ENCODE measurements at regions not wholly inside any gene's neighbourhood (a gene's known extent, or its start where the extent isn't known, plus 50 kb on each side); places are given as distances from the start of the nearest gene placed in this dataset.

GRCh38 chr15:47616876-47617275, 100.4 kb upstream of the SEMA6D start:
- Histone ChIP-seq H3K9me3 (ENCODE audit: control insufficient read depth, insufficient read depth, low read depth, low read length) (no peaks in the 10 kb centered on the region), H3K9ac (ENCODE audit: low read length) (no peak overlapping the region), H3K4me3 (ENCODE audit: low read depth, low read length) (no peak overlapping the region), H3K36me3 (ENCODE audit: control insufficient read depth, insufficient read depth, low read length) (no peaks in the 10 kb centered on the region), H3K4me1 (ENCODE audit: control insufficient read depth, insufficient read depth, low read length) (0 out of 2 replicates have a peak, but pooled peaks cover 3% of the 10 kb centered on the region), H3K27me3 (ENCODE audit: control insufficient read depth, insufficient read depth, low read length) (no peaks in the 10 kb centered on the region), H3K27ac (ENCODE audit: low read depth, low read length) (no peak overlapping the region)

GRCh38 chr15:47618241-47618640, 99.1 kb upstream of the SEMA6D start:
- Histone ChIP-seq H3K4me3 (ENCODE audit: low read depth, low read length) (no peak overlapping the region), H3K4me1 (ENCODE audit: control insufficient read depth, insufficient read depth, low read length) (0 out of 2 replicates have a peak, but pooled peaks cover 3% of the 10 kb centered on the region), H3K27ac (ENCODE audit: low read depth, low read length) (no peak overlapping the region), H3K36me3 (ENCODE audit: control insufficient read depth, insufficient read depth, low read length) (no peaks in the 10 kb centered on the region), H3K9ac (ENCODE audit: low read length) (no peak overlapping the region), H3K9me3 (ENCODE audit: control insufficient read depth, insufficient read depth, low read depth, low read length) (no peaks in the 10 kb centered on the region), H3K27me3 (ENCODE audit: control insufficient read depth, insufficient read depth, low read length) (no peaks in the 10 kb centered on the region)

GRCh38 chr15:47620960-47621681, 96.2 kb upstream of the SEMA6D start:
- Histone ChIP-seq H3K4me3 (ENCODE audit: low read depth, low read length) (no peak overlapping the region), H3K4me1 (ENCODE audit: control insufficient read depth, insufficient read depth, low read length) (no peaks in the 10 kb centered on the region), H3K36me3 (ENCODE audit: control insufficient read depth, insufficient read depth, low read length) (no peaks in the 10 kb centered on the region)

GRCh38 chr15:47622055-47622454, 95.2 kb upstream of the SEMA6D start:
- no peaks in the 10 kb centered on the region for H3K36me3 ChIP-seq (ENCODE audit: control insufficient read depth, insufficient read depth, low read length)
- H3K4me1 ChIP-seq (ENCODE audit: control insufficient read depth, insufficient read depth, low read length), result no peaks in the 10 kb centered on the region
- H3K27ac ChIP-seq (ENCODE audit: low read depth, low read length), result no peak overlapping the region
- H3K4me3 ChIP-seq (ENCODE audit: low read depth, low read length), result no peak overlapping the region
- no peaks in the 10 kb centered on the region for H3K27me3 ChIP-seq (ENCODE audit: control insufficient read depth, insufficient read depth, low read length)
- no peaks in the 10 kb centered on the region for H3K9me3 ChIP-seq (ENCODE audit: control insufficient read depth, insufficient read depth, low read depth, low read length)
- no peak overlapping the region for H3K9ac ChIP-seq (ENCODE audit: low read length)

More at GRCh38 chr15:47620960-47621681, 96.2 kb upstream of the SEMA6D start:
- Histone ChIP-seq H3K27me3 (ENCODE audit: control insufficient read depth, insufficient read depth, low read length) (no peaks in the 10 kb centered on the region), H3K9ac (ENCODE audit: low read length) (no peak overlapping the region), H3K9me3 (ENCODE audit: control insufficient read depth, insufficient read depth, low read depth, low read length) (no peaks in the 10 kb centered on the region), H3K27ac (ENCODE audit: low read depth, low read length) (no peak overlapping the region)

- Histone ChIP-seq H3K27me3 (ENCODE audit: control insufficient read depth, insufficient read depth, low read length) (no peaks in the 10 kb centered on the region), H3K9me3 (ENCODE audit: control insufficient read depth, insufficient read depth, low read depth, low read length) (no peaks in the 10 kb centered on the region), H3K4me3 (ENCODE audit: low read depth, low read length) (no peak overlapping the region), H3K27ac (ENCODE audit: low read depth, low read length) (no peak overlapping the region), H3K9ac (ENCODE audit: low read length) (no peak overlapping the region), H3K4me1 (ENCODE audit: control insufficient read depth, insufficient read depth, low read length) (no peaks in the 10 kb centered on the region), H3K36me3 (ENCODE audit: control insufficient read depth, insufficient read depth, low read length) (no peaks in the 10 kb centered on the region)
These were observed 92.8 kb upstream of the SEMA6D start for GRCh38 chr15:47624503-47624902.

- Histone ChIP-seq H3K9me3 (ENCODE audit: control insufficient read depth, insufficient read depth, low read depth, low read length) (no peaks in the 10 kb centered on the region), H3K4me3 (ENCODE audit: low read depth, low read length) (no peak overlapping the region), H3K27ac (ENCODE audit: low read depth, low read length) (no peak overlapping the region), H3K36me3 (ENCODE audit: control insufficient read depth, insufficient read depth, low read length) (no peaks in the 10 kb centered on the region), H3K4me1 (ENCODE audit: control insufficient read depth, insufficient read depth, low read length) (peaks cover 3% of the 10 kb centered on the region; the same call in 1 of the 2 replicates), H3K9ac (ENCODE audit: low read length) (no peak overlapping the region), H3K27me3 (ENCODE audit: control insufficient read depth, insufficient read depth, low read length) (no peaks in the 10 kb centered on the region)
These were observed 78.3 kb upstream of the SEMA6D start for GRCh38 chr15:47639042-47639441.

- H3K4me1 ChIP-seq (ENCODE audit: control insufficient read depth, insufficient read depth, low read length), result peaks cover 3% of the 10 kb centered on the region; the same call in 1 of the 2 replicates
- H3K27me3 ChIP-seq (ENCODE audit: control insufficient read depth, insufficient read depth, low read length), result no peaks in the 10 kb centered on the region
- H3K4me3 ChIP-seq (ENCODE audit: low read depth, low read length), result no peak overlapping the region
- H3K9ac ChIP-seq (ENCODE audit: low read length), result no peak overlapping the region
- no peak overlapping the region for H3K27ac ChIP-seq (ENCODE audit: low read depth, low read length)
- no peaks in the 10 kb centered on the region for H3K36me3 ChIP-seq (ENCODE audit: control insufficient read depth, insufficient read depth, low read length)
- no peaks in the 10 kb centered on the region for H3K9me3 ChIP-seq (ENCODE audit: control insufficient read depth, insufficient read depth, low read depth, low read length)
These were observed 77.2 kb upstream of the SEMA6D start for GRCh38 chr15:47640079-47640478.

GRCh38 chr15:47640901-47641300, 76.4 kb upstream of the SEMA6D start:
- Histone ChIP-seq H3K9me3 (ENCODE audit: control insufficient read depth, insufficient read depth, low read depth, low read length) (no peaks in the 10 kb centered on the region), H3K36me3 (ENCODE audit: control insufficient read depth, insufficient read depth, low read length) (no peaks in the 10 kb centered on the region), H3K27me3 (ENCODE audit: control insufficient read depth, insufficient read depth, low read length) (no peaks in the 10 kb centered on the region), H3K9ac (ENCODE audit: low read length) (no peak overlapping the region), H3K4me1 (ENCODE audit: control insufficient read depth, insufficient read depth, low read length) (peaks cover 4% of the 10 kb centered on the region; the same call in 1 of the 2 replicates), H3K27ac (ENCODE audit: low read depth, low read length) (no peak overlapping the region), H3K4me3 (ENCODE audit: low read depth, low read length) (no peak overlapping the region)

- H3K27ac ChIP-seq (ENCODE audit: low read depth, low read length), result no peak overlapping the region
- peaks cover 8% of the 10 kb centered on the region; the same call in 1 of the 2 replicates for H3K4me1 ChIP-seq (ENCODE audit: control insufficient read depth, insufficient read depth, low read length)
These were observed 72.6 kb upstream of the SEMA6D start for GRCh38 chr15:47644722-47645121.

GRCh38 chr15:47650564-47650963, 66.7 kb upstream of the SEMA6D start:
- no peaks in the 10 kb centered on the region for H3K9me3 ChIP-seq (ENCODE audit: control insufficient read depth, insufficient read depth, low read depth, low read length)
- no peaks in the 10 kb centered on the region for H3K27me3 ChIP-seq (ENCODE audit: control insufficient read depth, insufficient read depth, low read length)
- 0 out of 2 replicates have a peak, but pooled peaks cover 5% of the 10 kb centered on the region for H3K4me1 ChIP-seq (ENCODE audit: control insufficient read depth, insufficient read depth, low read length)
- no peak overlapping the region for H3K27ac ChIP-seq (ENCODE audit: low read depth, low read length)
- no peak overlapping the region for H3K9ac ChIP-seq (ENCODE audit: low read length)
- H3K36me3 ChIP-seq (ENCODE audit: control insufficient read depth, insufficient read depth, low read length), result no peaks in the 10 kb centered on the region
- H3K4me3 ChIP-seq (ENCODE audit: low read depth, low read length), result no peak overlapping the region

More at GRCh38 chr15:47644722-47645121, 72.6 kb upstream of the SEMA6D start:
- Histone ChIP-seq H3K4me3 (ENCODE audit: low read depth, low read length) (no peak overlapping the region), H3K9ac (ENCODE audit: low read length) (no peak overlapping the region), H3K9me3 (ENCODE audit: control insufficient read depth, insufficient read depth, low read depth, low read length) (no peaks in the 10 kb centered on the region), H3K36me3 (ENCODE audit: control insufficient read depth, insufficient read depth, low read length) (no peaks in the 10 kb centered on the region), H3K27me3 (ENCODE audit: control insufficient read depth, insufficient read depth, low read length) (no peaks in the 10 kb centered on the region)

- Histone ChIP-seq H3K9ac (ENCODE audit: low read length) (no peak overlapping the region), H3K36me3 (ENCODE audit: control insufficient read depth, insufficient read depth, low read length) (no peaks in the 10 kb centered on the region), H3K4me1 (ENCODE audit: control insufficient read depth, insufficient read depth, low read length) (no peaks in the 10 kb centered on the region), H3K9me3 (ENCODE audit: control insufficient read depth, insufficient read depth, low read depth, low read length) (no peaks in the 10 kb centered on the region), H3K4me3 (ENCODE audit: low read depth, low read length) (no peak overlapping the region), H3K27me3 (ENCODE audit: control insufficient read depth, insufficient read depth, low read length) (no peaks in the 10 kb centered on the region), H3K27ac (ENCODE audit: low read depth, low read length) (no peak overlapping the region)
These were observed 65.0 kb upstream of the SEMA6D start for GRCh38 chr15:47652328-47652727.

Data from HUES6 (cell line).